ENCODE measurements at regions not wholly inside any gene's neighbourhood (a gene's known extent, or its start where the extent isn't known, plus 50 kb on each side); places are given as distances from the start of the nearest gene placed in this dataset.

- DNase-seq (ENCODE audit: low spot score) = no peak
Observed at GRCh38 chrX:112901869-112902725, 61.5 kb upstream of the AMOT start.

- DNase-seq (ENCODE audit: low spot score) = no peak
Observed at GRCh38 chrX:112896051-112896450, 55.4 kb upstream of the AMOT start.

All from ecto neural progenitor cell (in vitro differentiated cells).